OCI-LY1 (cell line): ENCODE measurements at regions not wholly inside any gene's neighbourhood (a gene's known extent, or its start where the extent isn't known, plus 50 kb on each side); places are given as distances from the start of the nearest gene placed in this dataset.

Experiments used
- H2AFZ ChIP-seq: fragments of 200-600 bp; sonication (generic), shearing (Covaris generic); 2 replicates; pipeline ENCODE4 v1.6.0; 2014; ENCODE audit warnings: antibody characterized with exemption, mild to moderate bottlenecking, low read length
- H3F3A ChIP-seq: fragments of 200-600 bp; sonication (generic), shearing (Covaris generic); 2 replicates; pipeline ENCODE4 v1.6.0; 2014; ENCODE audit warnings: mild to moderate bottlenecking, antibody characterized with exemption, low read length, moderate library complexity; ENCODE audit not compliant: insufficient read depth
- H3K27ac ChIP-seq: fragments of 200-600 bp; sonication (generic); 2 replicates; pipeline ENCODE4 v1.5.1; 2014; ENCODE audit warnings: low read length, mixed run types, mild to moderate bottlenecking, low read depth; ENCODE audit not compliant: poor library complexity, severe bottlenecking
- H3K27me3 ChIP-seq: fragments of 200-600 bp; sonication (generic); 2 replicates; pipeline ENCODE4 v1.6.0; 2014; ENCODE audit warnings: antibody characterized with exemption, mild to moderate bottlenecking, low read length, moderate library complexity; ENCODE audit not compliant: insufficient read depth
- H3K36me3 ChIP-seq: fragments of 200-600 bp; sonication (generic); 2 replicates; pipeline ENCODE4 v1.6.1; 2014; ENCODE audit warnings: mild to moderate bottlenecking, antibody characterized with exemption, low read length, moderate library complexity, mixed read lengths; ENCODE audit not compliant: insufficient read depth
- H3K4me1 ChIP-seq: fragments of 200-600 bp; sonication (generic); 2 replicates; pipeline ENCODE4 v1.5.1; 2014; ENCODE audit warnings: mild to moderate bottlenecking, low read length, moderate library complexity; ENCODE audit not compliant: insufficient read depth, severe bottlenecking
- H3K4me2 ChIP-seq: fragments of 200-600 bp; sonication (generic), shearing (Covaris generic); 2 replicates; pipeline ENCODE4 v1.6.1; 2014; ENCODE audit warnings: low read length
- H3K4me3 ChIP-seq: fragments of 200-600 bp; sonication (generic); 2 replicates; pipeline ENCODE4 v1.5.1; 2014; ENCODE audit warnings: low read length, low read depth, mild to moderate bottlenecking, mixed read lengths; ENCODE audit not compliant: poor library complexity, severe bottlenecking
- H3K79me2 ChIP-seq: fragments of 200-600 bp; shearing (Covaris generic); 2 replicates; pipeline ENCODE4 v1.6.1; 2016; ENCODE audit warnings: mixed run types, low read length, mixed read lengths; ENCODE audit not compliant: insufficient read depth
- H3K9ac ChIP-seq: fragments of 200-600 bp; sonication (generic), shearing (Covaris generic); 2 replicates; pipeline ENCODE4 v1.6.1; 2014; ENCODE audit warnings: mild to moderate bottlenecking, low read length, mixed read lengths
- H3K9me2 ChIP-seq: fragments of 200-600 bp; sonication (generic), shearing (Covaris generic); 2 replicates; pipeline ENCODE4 v1.6.1; 2014; ENCODE audit warnings: low read depth, mild to moderate bottlenecking, low read length, mixed read lengths
- H3K9me3 ChIP-seq: fragments of 200-600 bp; shearing (Covaris generic); 2 replicates; pipeline ENCODE4 v1.6.1; 2014; ENCODE audit warnings: low read length, mixed read lengths
- H4K20me1 ChIP-seq: fragments of 200-600 bp; sonication (generic), shearing (Covaris generic); 2 replicates; pipeline ENCODE4 v1.6.0; 2016; ENCODE audit warnings: mild to moderate bottlenecking, low read length; ENCODE audit not compliant: insufficient read depth
- CTCF ChIP-seq: fragments of 200-600 bp; sonication (generic), shearing (Covaris generic); IDR thresholded peaks from 2 replicates; pipeline ENCODE4 v1.5.1; 2017; ENCODE audit warnings: mild to moderate bottlenecking, antibody characterized with exemption, low read length, moderate library complexity, mixed read lengths
- EZH2 ChIP-seq: fragments of 200-600 bp; sonication (generic), shearing (Covaris generic); IDR thresholded peaks from 2 replicates; pipeline ENCODE4 v1.8.0; 2017; ENCODE audit warnings: borderline replicate concordance, mixed run types, mild to moderate bottlenecking, antibody characterized with exemption, low read length, moderate library complexity, mixed read lengths

GRCh38 chr6:100948381-100949133, 67.4 kb upstream of the ASCC3 start:
- Histone ChIP-seq H3K27me3 (no peaks in the 10 kb centered on the region), H3K9me2 (no peaks in the 10 kb centered on the region), H3K4me2 (no peak overlapping the region), H3K36me3 (no peaks in the 10 kb centered on the region), H2AFZ (no peak overlapping the region), H4K20me1 (no peaks in the 10 kb centered on the region), H3F3A (no peaks in the 10 kb centered on the region), H3K9me3 (no peaks in the 10 kb centered on the region), H3K79me2 (no peaks in the 10 kb centered on the region), H3K4me1 (no peaks in the 10 kb centered on the region), H3K4me3 (no peak overlapping the region), H3K9ac (no peak overlapping the region), H3K27ac (no peak overlapping the region)
- TF ChIP-seq CTCF (no peak), EZH2 (no peak)

GRCh38 chr6:100952006-100952405, 70.9 kb upstream of the ASCC3 start:
- H3K36me3 ChIP-seq: no peaks in the 10 kb centered on the region
- H3F3A ChIP-seq: no peaks in the 10 kb centered on the region
- H4K20me1 ChIP-seq: no peaks in the 10 kb centered on the region
- no peaks in the 10 kb centered on the region for H3K27me3 ChIP-seq
- H3K9ac ChIP-seq: no peak overlapping the region
- H3K4me2 ChIP-seq: no peak overlapping the region
- no peak overlapping the region for H2AFZ ChIP-seq
- no peaks in the 10 kb centered on the region for H3K4me1 ChIP-seq
- no peaks in the 10 kb centered on the region for H3K9me3 ChIP-seq
- TF ChIP-seq EZH2: no peak
- no peak for TF ChIP-seq CTCF
- H3K4me3 ChIP-seq: no peak overlapping the region
- H3K79me2 ChIP-seq: no peaks in the 10 kb centered on the region
- H3K9me2 ChIP-seq: no peaks in the 10 kb centered on the region
- no peak overlapping the region for H3K27ac ChIP-seq

GRCh38 chr6:100959280-100959679, 78.2 kb upstream of the ASCC3 start:
- Histone ChIP-seq H3K4me2 (no peak overlapping the region), H3K36me3 (no peaks in the 10 kb centered on the region), H3K9ac (no peak overlapping the region), H3K4me1 (no peaks in the 10 kb centered on the region), H3K9me3 (no peaks in the 10 kb centered on the region), H2AFZ (no peak overlapping the region), H3K9me2 (no peaks in the 10 kb centered on the region), H3F3A (no peaks in the 10 kb centered on the region), H3K79me2 (no peaks in the 10 kb centered on the region), H3K4me3 (no peak overlapping the region), H3K27me3 (no peaks in the 10 kb centered on the region), H4K20me1 (no peaks in the 10 kb centered on the region), H3K27ac (no peak overlapping the region)
- TF ChIP-seq CTCF: no peak
- TF ChIP-seq EZH2: no peak
